Common myeloid progenitor, CD34-positive (primary cell): ENCODE measurements at regions not wholly inside any gene's neighbourhood (a gene's known extent, or its start where the extent isn't known, plus 50 kb on each side); places are given as distances from the start of the nearest gene placed in this dataset.

ENCODE experiments used
- CTCF ChIA-PET: fragments of 350-600 bp; sonication (Branson Sonifier 250); formaldehyde crosslinking; loops from one replicate; lab custom pipeline; 2021; ENCODE audit warnings: antibody characterized with exemption; lab: Charles Lee
- POLR2A ChIA-PET: fragments of 350-600 bp; sonication (Branson Sonifier 250); formaldehyde crosslinking; loops from one replicate; lab custom pipeline; 2021; ENCODE audit warnings: antibody characterized with exemption; lab: Charles Lee
- DNase-seq, 3 donors: peaks; one replicate each; pipeline versions ENCODE4 v3.0.0 to v3.0.0-alpha.2; 2013
- H3K27ac ChIP-seq, 2 experiments: 1 replicate in 1 of 2; 2 replicates in 1 of 2; pipeline ENCODE4 v1.7.0; 2013; ENCODE audit warnings: inconsistent platforms in 2 of 2, low read length in 2 of 2, mild to moderate bottlenecking in 2 of 2, low read depth in 1 of 2, moderate library complexity in 1 of 2; ENCODE audit not compliant: severe bottlenecking in 2 of 2, insufficient read depth in 1 of 2, poor library complexity in 1 of 2
- H3K27me3 ChIP-seq, 5 experiments: replicated peaks in 2 of 5; 1 replicate in 3 of 5; 2 replicates in 2 of 5; pipeline versions ENCODE4 v1.6.1 to v1.7.0; 2013; ENCODE audit warnings: low read length in 4 of 5, mild to moderate bottlenecking in 2 of 5, moderate library complexity in 2 of 5, inconsistent platforms in 1 of 5; ENCODE audit not compliant: insufficient read depth in 5 of 5, control insufficient read depth in 4 of 5
- H3K36me3 ChIP-seq, 4 experiments: 1 replicate in 2 of 4; 2 replicates in 2 of 4; pipeline versions ENCODE4 v1.6.1 to v1.7.0; 2013; ENCODE audit warnings: low read length in 3 of 4, control low read depth in 1 of 4, mild to moderate bottlenecking in 1 of 4; ENCODE audit not compliant: control insufficient read depth in 4 of 4, insufficient read depth in 4 of 4
- H3K4me1 ChIP-seq, 4 experiments: 1 replicate in 3 of 4; 2 replicates in 1 of 4; pipeline versions ENCODE4 v1.6.1 to v1.7.1; 2013; ENCODE audit warnings: low read length in 3 of 4, mild to moderate bottlenecking in 3 of 4, control low read depth in 1 of 4, inconsistent platforms in 1 of 4, moderate library complexity in 1 of 4; ENCODE audit not compliant: control insufficient read depth in 4 of 4, insufficient read depth in 4 of 4; ENCODE audit errors: control extremely low read depth in 1 of 4
- H3K4me3 ChIP-seq, 7 experiments: 1 replicate in 4 of 7; 2 replicates in 3 of 7; pipeline versions ENCODE4 v1.5.1 to v1.7.0; 2013; ENCODE audit warnings: mild to moderate bottlenecking in 7 of 7, low read length in 6 of 7, moderate library complexity in 6 of 7, inconsistent platforms in 2 of 7, low read depth in 2 of 7, control low read depth in 1 of 7; ENCODE audit not compliant: insufficient read depth in 4 of 7, control insufficient read depth in 1 of 7; ENCODE audit errors: extremely low read depth in 1 of 7
- H3K9me3 ChIP-seq, 5 experiments: 1 replicate in 4 of 5; 2 replicates in 1 of 5; pipeline versions ENCODE4 v1.6.1 to v1.7.1; 2013; ENCODE audit warnings: low read length in 4 of 5, mild to moderate bottlenecking in 2 of 5, inconsistent platforms in 1 of 5, low read depth in 1 of 5, moderate library complexity in 1 of 5; ENCODE audit not compliant: control insufficient read depth in 4 of 5, insufficient read depth in 2 of 5; ENCODE audit errors: control extremely low read depth in 1 of 5
- WGBS: methylation state at CpG from one replicate; pipeline ENCODE4 v1.1.5; 2013; ENCODE audit not compliant: insufficient coverage; 5-methylcytosine and 5-hydroxymethylcytosine counted together

DNA sequence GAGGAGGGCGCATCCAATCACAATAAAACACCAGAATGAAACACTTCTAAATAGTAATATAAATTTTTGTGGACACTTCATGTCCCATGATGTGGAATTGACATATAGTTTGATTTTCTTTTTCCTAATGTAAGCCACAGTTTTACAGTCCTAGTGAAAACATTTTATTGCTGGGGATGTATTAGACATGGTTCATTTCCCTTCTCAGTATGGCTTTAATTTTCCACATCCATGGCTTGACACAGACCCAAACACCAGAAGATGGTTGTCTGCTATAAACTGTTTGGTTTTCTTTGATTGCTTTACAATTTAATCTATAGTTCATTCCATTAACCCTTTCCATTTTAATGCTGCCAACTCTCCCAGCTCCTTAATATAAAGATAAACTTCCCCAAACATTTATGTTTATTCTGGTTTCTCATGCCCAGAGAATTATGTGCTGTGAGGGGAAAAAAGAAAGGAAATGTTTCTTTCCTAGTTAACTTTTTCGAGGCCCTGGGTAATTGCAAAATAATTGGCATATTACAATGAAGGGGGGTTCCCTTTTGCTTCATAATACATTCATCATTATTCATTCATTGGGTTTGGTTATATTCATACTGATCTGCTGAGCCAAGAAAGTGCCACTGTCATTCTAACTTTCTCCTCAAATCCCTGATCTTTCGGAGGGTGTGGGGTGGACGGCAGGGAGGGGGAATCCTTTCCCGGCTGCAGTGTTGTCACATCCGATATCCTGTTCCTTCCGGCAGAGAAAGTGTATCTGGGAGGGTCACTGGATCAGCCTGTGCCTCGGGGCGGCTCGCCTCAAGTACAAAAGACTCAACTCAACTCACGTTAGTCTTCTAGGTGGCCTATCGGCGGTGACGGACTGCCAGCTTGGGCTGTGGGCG lies 127.6 kb upstream of the TFAP2D start:
- POLR2A ChIA-PET, result no interaction called here

DNA sequence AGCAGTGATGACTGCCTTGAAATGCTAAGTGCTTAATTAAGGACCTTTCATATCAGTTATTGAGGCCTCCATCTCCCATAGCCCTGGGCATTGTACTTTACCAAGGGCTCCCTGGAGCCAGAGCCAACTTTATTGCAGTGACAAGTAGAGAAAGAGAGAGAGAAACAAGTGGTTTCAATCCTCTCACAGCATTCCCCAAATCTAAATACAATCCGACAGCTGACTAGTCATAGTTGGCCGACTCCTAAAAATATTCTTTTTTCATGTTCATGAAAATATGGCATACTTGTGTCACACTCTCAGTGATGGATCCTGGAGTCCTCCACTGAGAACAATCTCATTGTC lies 127.0 kb upstream of the TFAP2D start:
- 93% methylated on average over 2 of the region's 2 CpGs for WGBS
- no peak overlapping the region for H3K27ac ChIP-seq
- no peaks in the 10 kb centered on the region for H3K36me3 ChIP-seq
- ChIA-PET CTCF (no interaction called here), POLR2A (no interaction called here)
- H3K4me3 ChIP-seq, result no peak overlapping the region
- H3K4me1 ChIP-seq, result no peaks in the 10 kb centered on the region
- DNase-seq, result no peak
- H3K27me3 ChIP-seq, result peaks cover 0 to 1% (median 0%) of the 10 kb centered on the region in 5 experiments
- H3K9me3 ChIP-seq, result no peaks in the 10 kb centered on the region

More for the DNA sequence above, 127.6 kb upstream of the TFAP2D start:
- Histone ChIP-seq H3K4me3 (no peak overlapping the region), H3K36me3 (no peaks in the 10 kb centered on the region), H3K9me3 (no peaks in the 10 kb centered on the region), H3K27me3 (peaks cover 0 to 1% (median 0%) of the 10 kb centered on the region in 5 experiments), H3K4me1 (no peaks in the 10 kb centered on the region), H3K27ac (no peak overlapping the region)
- WGBS, result 89% methylated on average over 11 of the region's 15 CpGs
- DNase-seq, result no peak
- CTCF ChIA-PET, result no interaction called here

DNA sequence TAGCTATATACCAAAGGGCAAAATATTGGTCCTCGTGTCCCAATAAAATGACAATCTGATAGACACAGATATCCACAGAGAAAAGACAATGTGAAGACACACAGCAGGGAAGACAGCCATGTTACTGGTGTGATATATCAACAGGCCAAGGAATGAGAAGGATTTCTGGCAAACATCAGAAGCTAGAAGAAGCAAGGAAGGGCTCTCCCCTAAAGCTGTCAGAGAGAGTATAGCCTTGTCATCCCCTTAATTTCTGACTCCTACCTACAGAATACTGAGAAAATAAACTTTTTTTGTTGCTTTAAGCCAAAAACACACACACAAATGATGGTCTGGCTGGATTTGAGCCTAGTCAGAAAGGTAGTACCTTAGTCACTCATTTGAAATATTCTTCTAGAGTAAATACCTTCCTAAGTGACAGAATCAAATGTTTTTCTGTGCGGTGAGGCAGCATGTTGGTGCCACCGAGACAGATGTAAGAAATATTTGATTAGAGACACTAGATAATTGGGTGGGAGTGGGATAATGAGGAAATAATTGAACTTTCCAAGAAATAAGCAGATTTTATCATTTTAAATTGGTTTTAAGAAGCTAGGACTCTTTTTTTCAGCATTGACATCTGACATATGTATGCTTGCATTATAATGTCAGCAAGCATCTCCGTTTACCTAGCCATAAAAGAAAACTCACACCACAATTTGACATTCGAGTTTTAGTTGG lies 123.4 kb upstream of the TFAP2D start:
- CTCF ChIA-PET, result interaction anchor here (1.0 to 1.2 kb wide), 2 partner anchors 12 to 51 kb away, joined by 3 read pairs; no protein-coding TSS in a partner anchor
- no peak overlapping the region for H3K27ac ChIP-seq
- no CpG with 5 or more reads among the region's 5 CpGs for WGBS
- no peaks in the 10 kb centered on the region for H3K36me3 ChIP-seq
- H3K4me3 ChIP-seq, result no peak overlapping the region
- H3K27me3 ChIP-seq, result peaks cover 0 to 1% (median 0%) of the 10 kb centered on the region in 5 experiments
- H3K4me1 ChIP-seq, result no peaks in the 10 kb centered on the region
- DNase-seq, result no peak
- POLR2A ChIA-PET, result no interaction called here
- H3K9me3 ChIP-seq, result no peaks in the 10 kb centered on the region

DNA sequence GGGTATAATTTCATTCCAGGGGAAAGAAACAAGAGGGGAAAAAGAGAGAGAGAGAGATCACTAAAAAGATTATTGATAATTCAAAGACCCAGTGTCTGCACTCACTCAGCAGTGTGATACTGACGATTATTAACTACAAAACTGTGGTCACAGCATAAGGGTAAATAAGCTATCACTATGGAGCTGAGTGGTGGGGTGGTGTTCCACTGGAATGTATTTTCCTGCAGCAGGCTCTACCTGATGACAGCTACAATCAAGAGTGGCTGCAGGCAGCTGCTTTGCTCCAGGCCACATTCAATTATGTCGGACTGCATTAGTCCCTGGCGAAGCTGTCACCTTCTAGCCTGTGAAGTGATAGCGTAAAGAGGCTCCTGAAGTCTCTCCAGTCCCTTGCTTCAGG lies 122.2 kb upstream of the TFAP2D start:
- CTCF ChIA-PET, result interaction anchor here (1.0 to 1.2 kb wide), 5 partner anchors 9 to 66 kb away, joined by 3 read pairs; no protein-coding TSS in a partner anchor
- DNase-seq, result no peak
- no peak overlapping the region for H3K4me3 ChIP-seq
- H3K27me3 ChIP-seq, result peaks cover 0 to 1% (median 0%) of the 10 kb centered on the region in 5 experiments
- no peaks in the 10 kb centered on the region for H3K36me3 ChIP-seq
- POLR2A ChIA-PET, result no interaction called here
- no peaks in the 10 kb centered on the region for H3K9me3 ChIP-seq
- WGBS, result 80% methylated on average over 3 of the region's 4 CpGs
- H3K27ac ChIP-seq, result no peak overlapping the region
- H3K4me1 ChIP-seq, result no peaks in the 10 kb centered on the region

DNA sequence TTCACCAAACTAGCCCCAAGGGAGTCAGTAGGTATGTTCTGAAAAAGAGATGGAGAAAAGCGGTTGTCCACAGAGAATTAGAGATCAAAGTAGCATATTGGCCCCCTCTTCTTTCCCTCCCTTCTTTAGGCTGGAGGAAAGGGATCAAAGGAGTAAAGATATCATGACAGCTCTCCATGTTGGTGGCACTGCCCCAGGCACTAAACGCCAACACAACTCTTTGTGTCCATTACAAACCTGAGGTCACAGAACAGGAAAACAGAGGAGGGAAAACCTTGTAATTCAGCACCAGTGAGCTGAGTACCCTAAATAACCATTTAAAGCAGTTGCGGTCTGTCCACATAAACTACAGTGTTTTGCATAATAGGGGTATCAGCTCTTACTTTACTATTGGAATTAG lies 113.0 kb upstream of the TFAP2D start:
- DNase-seq, result no peak
- Histone ChIP-seq H3K4me3 (no peak overlapping the region), H3K36me3 (no peaks in the 10 kb centered on the region), H3K27me3 (peaks cover 0 to 4% (median 3%) of the 10 kb centered on the region in 5 experiments), H3K9me3 (no peaks in the 10 kb centered on the region), H3K4me1 (no peaks in the 10 kb centered on the region), H3K27ac (no peak overlapping the region)
- WGBS, result 100% methylated on average over 1 of the region's 3 CpGs
- CTCF ChIA-PET, result interaction anchor here (1.7 kb wide), 1 partner anchor 9 kb away, joined by 3 read pairs; no protein-coding TSS in a partner anchor
- POLR2A ChIA-PET, result no interaction called here

DNA sequence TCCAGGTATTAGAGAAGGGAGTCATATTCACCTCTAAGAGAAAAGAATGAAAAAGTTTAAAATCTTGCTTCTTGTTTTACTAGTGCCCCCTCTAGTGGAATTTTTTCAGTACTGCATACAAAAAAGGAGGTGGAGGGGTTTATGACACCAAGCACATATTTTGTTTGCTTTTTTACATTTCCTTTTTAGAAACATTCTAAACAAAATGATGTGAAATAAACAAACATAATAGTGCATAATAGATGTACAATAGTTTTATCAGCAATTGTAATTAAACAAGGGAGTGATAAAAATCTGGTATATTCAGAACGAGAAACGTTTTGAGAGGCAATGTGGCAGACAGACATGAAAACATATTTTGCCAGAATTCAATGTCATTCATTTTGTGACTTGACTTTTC lies 111.0 kb upstream of the TFAP2D start:
- WGBS, result no CpG with 5 or more reads among the region's 2 CpGs
- Histone ChIP-seq H3K4me1 (no peaks in the 10 kb centered on the region), H3K27me3 (peaks cover 0 to 4% (median 3%) of the 10 kb centered on the region in 5 experiments), H3K36me3 (no peaks in the 10 kb centered on the region), H3K9me3 (no peaks in the 10 kb centered on the region), H3K27ac (no peak overlapping the region), H3K4me3 (no peak overlapping the region)
- POLR2A ChIA-PET, result no interaction called here
- CTCF ChIA-PET, result interaction anchor here (0.8 to 1.1 kb wide), 2 partner anchors 12 to 37 kb away, joined by 3 read pairs; no protein-coding TSS in a partner anchor
- DNase-seq, result peak; percentile 10 to 45 (median 20)

DNA sequence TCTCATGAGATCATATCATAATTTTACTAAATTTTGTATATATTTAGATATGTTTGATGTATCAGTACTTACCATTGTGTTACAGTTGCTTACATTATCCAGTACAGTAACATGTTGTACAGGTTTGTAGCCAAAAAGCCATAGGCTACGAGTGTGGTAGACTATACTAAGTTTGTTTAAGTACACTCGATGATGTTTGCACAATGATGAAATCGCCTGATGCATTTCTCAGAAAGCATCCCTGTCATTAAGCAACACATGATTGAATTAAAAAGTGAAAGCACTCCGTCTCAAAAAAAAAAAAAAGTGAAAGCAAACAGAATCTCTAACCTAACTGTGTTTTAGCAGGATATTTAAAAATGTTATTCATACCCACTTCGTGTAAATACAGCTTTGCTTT lies 104.9 kb upstream of the TFAP2D start:
- H3K27ac ChIP-seq, result no peak overlapping the region
- H3K36me3 ChIP-seq, result no peaks in the 10 kb centered on the region
- WGBS, result 93% methylated on average over 3 of the region's 5 CpGs
- H3K9me3 ChIP-seq, result no peaks in the 10 kb centered on the region
- no peaks in the 10 kb centered on the region for H3K4me1 ChIP-seq
- peaks cover 0 to 4% (median 0%) of the 10 kb centered on the region in 5 experiments for H3K27me3 ChIP-seq
- ChIA-PET POLR2A (no interaction called here), CTCF (no interaction called here)
- H3K4me3 ChIP-seq, result no peak overlapping the region
- DNase-seq, result no peak
